ENCODE measurements at regions not wholly inside any gene's neighbourhood (a gene's known extent, or its start where the extent isn't known, plus 50 kb on each side); places are given as distances from the start of the nearest gene placed in this dataset.

DNA sequence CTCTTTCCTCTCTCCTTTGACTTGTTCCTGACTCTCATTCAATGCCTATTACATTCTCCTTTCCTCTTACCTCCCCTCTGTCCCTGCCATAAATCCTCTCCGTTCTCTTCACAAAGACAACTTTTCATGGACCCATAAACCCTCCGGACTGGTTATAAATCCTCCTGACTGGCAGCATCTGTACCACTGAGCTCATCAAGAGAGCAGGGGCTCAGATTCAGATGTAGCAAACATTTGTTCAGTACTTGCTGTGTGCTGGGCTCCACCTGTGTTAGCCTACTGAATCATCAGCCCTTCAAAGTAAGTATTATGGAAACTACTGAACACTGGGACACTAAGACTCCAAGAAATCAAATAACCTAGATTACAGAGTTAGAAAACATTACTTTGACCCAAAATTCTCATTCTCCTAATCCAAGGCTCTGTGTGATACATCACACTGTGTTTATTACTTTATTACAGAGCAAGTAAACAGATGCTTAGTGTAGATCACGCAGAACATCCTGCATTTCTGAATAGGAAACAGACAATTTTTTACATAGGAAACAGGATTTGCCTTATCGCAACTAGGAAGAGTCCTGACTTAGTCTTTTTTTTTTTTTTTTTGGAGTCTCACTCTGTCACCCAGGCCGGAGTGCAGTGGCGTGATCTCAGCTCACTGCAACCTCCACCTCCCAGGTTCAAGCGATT lies 108.6 kb upstream of the PDE1C start:
- H3K27ac ChIP-seq (ENCODE audit: low read depth in 2 of 2, low read length in 2 of 2) = no peak overlapping the region
- no peaks in the 10 kb centered on the region for H3K27me3 ChIP-seq (ENCODE audit: control insufficient read depth, insufficient read depth, low read length)
- no peaks in the 10 kb centered on the region for H3K36me3 ChIP-seq (ENCODE audit: control insufficient read depth in 2 of 3, insufficient read depth in 3 of 3, low read length in 3 of 3)
- DNase-seq (peak in 2 of 5 donors; percentile 8), FAIRE-seq (no peak)
- no peak overlapping the region for H3K4me3 ChIP-seq (ENCODE audit: low read length in 3 of 3)
- no peak overlapping the region for H3K9ac ChIP-seq (ENCODE audit: low read length in 3 of 3)
- H3K9me3 ChIP-seq (ENCODE audit: control insufficient read depth in 2 of 3, insufficient read depth in 1 of 3, low read length in 3 of 3) = no peaks in the 10 kb centered on the region
- TF ChIP-seq, protein P1, sequence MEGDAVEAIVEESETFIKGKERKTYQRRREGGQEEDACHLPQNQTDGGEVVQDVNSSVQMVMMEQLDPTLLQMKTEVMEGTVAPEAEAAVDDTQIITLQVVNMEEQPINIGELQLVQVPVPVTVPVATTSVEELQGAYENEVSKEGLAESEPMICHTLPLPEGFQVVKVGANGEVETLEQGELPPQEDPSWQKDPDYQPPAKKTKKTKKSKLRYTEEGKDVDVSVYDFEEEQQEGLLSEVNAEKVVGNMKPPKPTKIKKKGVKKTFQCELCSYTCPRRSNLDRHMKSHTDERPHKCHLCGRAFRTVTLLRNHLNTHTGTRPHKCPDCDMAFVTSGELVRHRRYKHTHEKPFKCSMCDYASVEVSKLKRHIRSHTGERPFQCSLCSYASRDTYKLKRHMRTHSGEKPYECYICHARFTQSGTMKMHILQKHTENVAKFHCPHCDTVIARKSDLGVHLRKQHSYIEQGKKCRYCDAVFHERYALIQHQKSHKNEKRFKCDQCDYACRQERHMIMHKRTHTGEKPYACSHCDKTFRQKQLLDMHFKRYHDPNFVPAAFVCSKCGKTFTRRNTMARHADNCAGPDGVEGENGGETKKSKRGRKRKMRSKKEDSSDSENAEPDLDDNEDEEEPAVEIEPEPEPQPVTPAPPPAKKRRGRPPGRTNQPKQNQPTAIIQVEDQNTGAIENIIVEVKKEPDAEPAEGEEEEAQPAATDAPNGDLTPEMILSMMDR (IDR thresholded peaks at IDR 0.05; ENCODE audit: borderline replicate concordance, extremely low read depth, insufficient read depth) = no peak
- intact Hi-C loops (cut with DNase I) = no loop called here
- H3K4me1 ChIP-seq (ENCODE audit: control insufficient read depth in 2 of 3, insufficient read depth in 2 of 3, low read depth in 1 of 3, low read length in 3 of 3) = no peaks in the 10 kb centered on the region

- FAIRE-seq (no peak), DNase-seq (no peak)
- TF ChIP-seq, protein P1 (IDR thresholded peaks at IDR 0.05; ENCODE audit: borderline replicate concordance, extremely low read depth, insufficient read depth) = no peak
- H3K27ac ChIP-seq (ENCODE audit: low read depth in 2 of 2, low read length in 2 of 2) = no peak overlapping the region
- H3K36me3 ChIP-seq (ENCODE audit: control insufficient read depth in 2 of 3, insufficient read depth in 3 of 3, low read length in 3 of 3) = no peaks in the 10 kb centered on the region
- H3K4me3 ChIP-seq (ENCODE audit: low read length in 3 of 3) = no peak overlapping the region
- no peaks in the 10 kb centered on the region for H3K9me3 ChIP-seq (ENCODE audit: control insufficient read depth in 2 of 3, insufficient read depth in 1 of 3, low read length in 3 of 3)
- H3K27me3 ChIP-seq (ENCODE audit: control insufficient read depth, insufficient read depth, low read length) = no peaks in the 10 kb centered on the region
- no peak overlapping the region for H3K9ac ChIP-seq (ENCODE audit: low read length in 3 of 3)
- H3K4me1 ChIP-seq (ENCODE audit: control insufficient read depth in 2 of 3, insufficient read depth in 2 of 3, low read depth in 1 of 3, low read length in 3 of 3) = no peaks in the 10 kb centered on the region
- intact Hi-C loops (cut with DNase I) = no loop called here
Observed at GRCh38 chr7:32177232-32177631, 107.0 kb upstream of the PDE1C start.

- H3K9me3 ChIP-seq (ENCODE audit: control insufficient read depth in 2 of 3, insufficient read depth in 1 of 3, low read length in 3 of 3) = no peaks in the 10 kb centered on the region
- TF ChIP-seq, protein P1 (IDR thresholded peaks at IDR 0.05; ENCODE audit: borderline replicate concordance, extremely low read depth, insufficient read depth) = no peak
- H3K4me3 ChIP-seq (ENCODE audit: low read length in 3 of 3) = no peak overlapping the region
- intact Hi-C loops (cut with DNase I) = no loop called here
- FAIRE-seq (no peak), DNase-seq (no peak)
- no peaks in the 10 kb centered on the region for H3K36me3 ChIP-seq (ENCODE audit: control insufficient read depth in 2 of 3, insufficient read depth in 3 of 3, low read length in 3 of 3)
- no peak overlapping the region for H3K9ac ChIP-seq (ENCODE audit: low read length in 3 of 3)
- no peaks in the 10 kb centered on the region for H3K4me1 ChIP-seq (ENCODE audit: control insufficient read depth in 2 of 3, insufficient read depth in 2 of 3, low read depth in 1 of 3, low read length in 3 of 3)
- no peaks in the 10 kb centered on the region for H3K27me3 ChIP-seq (ENCODE audit: control insufficient read depth, insufficient read depth, low read length)
- no peak overlapping the region for H3K27ac ChIP-seq (ENCODE audit: low read depth in 2 of 2, low read length in 2 of 2)
Observed at GRCh38 chr7:32175099-32175498, 104.9 kb upstream of the PDE1C start.

DNA sequence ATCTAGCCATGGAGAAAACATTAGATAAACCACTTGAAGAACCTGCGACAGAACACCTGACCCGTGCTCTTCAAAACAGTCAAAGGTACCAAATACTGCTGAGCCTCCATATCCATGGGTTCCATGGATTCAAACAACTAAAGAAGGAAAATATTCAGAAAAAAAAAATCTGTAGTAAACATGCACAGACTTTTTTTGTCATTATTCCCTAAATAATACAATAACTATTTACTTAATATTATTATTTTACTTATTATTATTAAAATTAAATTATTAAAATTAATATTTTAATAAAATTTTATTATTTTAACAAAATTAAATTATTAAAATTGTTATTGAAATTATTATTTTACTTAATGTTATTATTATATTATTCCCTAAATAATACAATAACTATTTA lies 101.0 kb upstream of the PDE1C start:
- intact Hi-C loops (cut with DNase I) = no loop called here
- FAIRE-seq (peak; percentile 99), DNase-seq (no peak)
- Histone ChIP-seq H3K9ac (ENCODE audit: low read length in 3 of 3) (no peak overlapping the region), H3K27me3 (ENCODE audit: control insufficient read depth, insufficient read depth, low read length) (no peaks in the 10 kb centered on the region), H3K9me3 (ENCODE audit: control insufficient read depth in 2 of 3, insufficient read depth in 1 of 3, low read length in 3 of 3) (no peaks in the 10 kb centered on the region), H3K27ac (ENCODE audit: low read depth in 2 of 2, low read length in 2 of 2) (no peak overlapping the region), H3K4me3 (ENCODE audit: low read length in 3 of 3) (no peak overlapping the region), H3K4me1 (ENCODE audit: control insufficient read depth in 2 of 3, insufficient read depth in 2 of 3, low read depth in 1 of 3, low read length in 3 of 3) (no peaks in the 10 kb centered on the region), H3K36me3 (ENCODE audit: control insufficient read depth in 2 of 3, insufficient read depth in 3 of 3, low read length in 3 of 3) (no peaks in the 10 kb centered on the region)
- TF ChIP-seq, protein P1 (IDR thresholded peaks at IDR 0.05; ENCODE audit: borderline replicate concordance, extremely low read depth, insufficient read depth) = no peak
